Omental fat pad (tissue), 3 donors: ENCODE measurements at regions not wholly inside any gene's neighbourhood (a gene's known extent, or its start where the extent isn't known, plus 50 kb on each side); places are given as distances from the start of the nearest gene placed in this dataset.

Source experiments
- ATAC-seq: fragments of 150-250 bp; one replicate; pipeline ENCODE4 v1.9.1; 2016; ENCODE audit warnings: mild to moderate bottlenecking, moderate library complexity; ENCODE audit not compliant: low FRiP score
- DNase-seq: peaks from one replicate; pipeline ENCODE4 v3.0.0-alpha.2; 2019; ENCODE audit warnings: low spot score
- TF ChIP-seq, protein P1 (sequence below), 3 donors: fragments of 450-650 bp; IDR thresholded peaks; one replicate each; pipeline ENCODE4 v1.5.1; 2016 to 2017; ENCODE audit warnings: antibody characterized with exemption in 3 of 3, mild to moderate bottlenecking in 3 of 3, moderate library complexity in 2 of 3

DNA sequence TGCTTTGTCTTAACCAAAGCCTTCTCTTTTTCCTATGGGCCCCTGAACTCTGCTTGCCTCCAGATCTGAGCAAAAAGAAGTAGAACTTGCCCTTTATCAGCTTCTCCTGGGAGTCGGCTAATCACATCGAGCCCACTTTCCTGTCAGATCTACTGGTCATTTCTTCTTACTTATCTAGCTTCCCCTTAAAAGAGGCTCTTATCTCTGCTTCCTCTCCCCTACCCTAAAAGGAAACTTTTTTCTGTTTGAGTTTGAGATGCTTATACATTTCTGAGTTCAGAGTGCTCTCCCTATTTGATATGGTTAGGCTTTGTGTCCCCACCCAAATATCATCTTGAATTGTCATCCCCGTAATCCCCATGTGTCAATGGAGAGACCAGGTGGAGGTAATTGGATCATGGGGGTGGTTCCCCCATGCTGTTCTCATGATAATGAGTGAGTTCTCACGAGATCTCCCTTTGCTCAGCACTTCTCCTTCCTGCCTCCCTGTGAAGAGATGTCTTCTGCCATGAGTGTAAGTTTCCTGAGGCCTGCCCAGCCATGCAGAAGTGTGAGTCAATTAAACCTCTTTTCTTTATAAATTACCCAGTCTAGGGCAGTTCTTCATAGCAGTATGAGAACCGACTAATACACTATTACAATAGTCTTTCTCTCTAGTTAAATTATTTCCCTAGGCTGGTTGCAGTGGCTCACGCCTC lies 114.7 kb upstream of the AMN1 start:
- DNase-seq (no peak), ATAC-seq (no peak)
- TF ChIP-seq, protein P1, sequence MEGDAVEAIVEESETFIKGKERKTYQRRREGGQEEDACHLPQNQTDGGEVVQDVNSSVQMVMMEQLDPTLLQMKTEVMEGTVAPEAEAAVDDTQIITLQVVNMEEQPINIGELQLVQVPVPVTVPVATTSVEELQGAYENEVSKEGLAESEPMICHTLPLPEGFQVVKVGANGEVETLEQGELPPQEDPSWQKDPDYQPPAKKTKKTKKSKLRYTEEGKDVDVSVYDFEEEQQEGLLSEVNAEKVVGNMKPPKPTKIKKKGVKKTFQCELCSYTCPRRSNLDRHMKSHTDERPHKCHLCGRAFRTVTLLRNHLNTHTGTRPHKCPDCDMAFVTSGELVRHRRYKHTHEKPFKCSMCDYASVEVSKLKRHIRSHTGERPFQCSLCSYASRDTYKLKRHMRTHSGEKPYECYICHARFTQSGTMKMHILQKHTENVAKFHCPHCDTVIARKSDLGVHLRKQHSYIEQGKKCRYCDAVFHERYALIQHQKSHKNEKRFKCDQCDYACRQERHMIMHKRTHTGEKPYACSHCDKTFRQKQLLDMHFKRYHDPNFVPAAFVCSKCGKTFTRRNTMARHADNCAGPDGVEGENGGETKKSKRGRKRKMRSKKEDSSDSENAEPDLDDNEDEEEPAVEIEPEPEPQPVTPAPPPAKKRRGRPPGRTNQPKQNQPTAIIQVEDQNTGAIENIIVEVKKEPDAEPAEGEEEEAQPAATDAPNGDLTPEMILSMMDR (IDR thresholded peaks at IDR 0.05), result no peak

DNA sequence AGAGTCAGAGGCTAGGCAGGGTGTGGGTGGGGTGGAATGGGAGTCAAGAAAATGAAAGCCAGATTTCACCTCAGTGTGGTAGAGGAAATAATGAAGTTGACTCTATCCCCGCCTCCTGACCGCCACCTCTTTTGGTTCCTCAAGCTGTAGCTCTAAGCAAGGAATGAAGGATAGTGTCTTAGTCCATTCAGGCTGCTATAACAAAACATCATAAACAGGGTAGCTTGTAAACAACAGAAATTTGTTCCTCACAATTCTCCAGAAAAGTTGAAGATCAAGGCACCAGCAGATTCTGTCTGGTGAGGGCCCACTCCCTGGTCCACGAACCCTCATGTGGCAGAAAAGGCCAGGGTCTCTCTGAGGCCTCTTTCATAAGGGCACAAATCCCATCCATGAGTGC lies 109.1 kb upstream of the AMN1 start:
- ATAC-seq (no peak), DNase-seq (no peak)
- TF ChIP-seq, protein P1 (IDR thresholded peaks at IDR 0.05), result no peak

DNA sequence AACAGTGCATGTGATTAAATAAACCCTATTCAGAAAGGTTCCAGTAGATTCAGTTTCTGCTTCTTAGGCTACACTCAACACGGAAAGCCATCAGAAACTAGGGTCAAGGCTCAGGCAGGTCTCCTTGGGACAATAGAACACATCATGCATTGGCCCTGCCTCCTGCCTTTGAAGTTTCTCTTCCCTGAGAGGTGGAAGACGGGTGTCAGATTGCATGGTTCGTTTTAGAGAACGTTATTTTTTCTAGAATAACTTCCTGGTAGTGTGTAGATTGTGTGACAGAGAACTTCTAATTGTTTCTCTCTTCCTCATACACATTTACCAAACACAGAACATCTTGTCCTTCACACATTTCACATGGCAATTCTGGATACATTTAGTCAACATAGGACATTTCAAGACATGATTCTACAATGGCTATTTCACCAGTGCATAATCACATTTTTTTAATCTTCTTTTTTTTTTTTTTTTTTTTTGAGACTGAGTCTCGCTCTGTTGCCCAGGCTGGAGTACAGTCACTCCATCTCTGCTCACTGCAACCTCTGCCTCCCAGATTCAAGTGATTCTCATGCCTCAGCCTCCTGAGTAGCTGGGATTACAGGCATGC lies 106.6 kb upstream of the AMN1 start:
- no peak for DNase-seq
- no peak for ATAC-seq
- TF ChIP-seq, protein P1 (IDR thresholded peaks at IDR 0.05), result no peak

DNA sequence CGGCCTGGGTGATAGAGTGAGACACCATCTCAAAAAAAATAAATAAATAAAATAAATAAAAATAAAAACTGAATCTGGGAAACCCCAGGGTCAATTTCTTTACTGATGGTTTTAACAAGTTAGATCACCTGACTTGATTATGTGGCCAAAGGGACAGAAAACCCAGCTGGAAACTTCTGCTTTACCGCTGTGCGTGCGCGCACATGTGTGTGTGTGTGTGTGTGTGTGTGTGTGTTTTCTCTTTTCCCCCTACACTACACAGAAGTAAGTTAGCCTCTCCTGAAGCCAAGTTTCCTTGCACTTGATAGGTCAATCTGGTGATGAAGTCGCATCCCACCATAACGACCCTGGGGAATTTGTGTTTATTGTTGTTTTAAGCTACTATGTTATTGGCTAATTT lies 105.3 kb upstream of the AMN1 start:
- TF ChIP-seq, protein P1 (IDR thresholded peaks at IDR 0.05), result no peak
- DNase-seq (no peak), ATAC-seq (no peak)

DNA sequence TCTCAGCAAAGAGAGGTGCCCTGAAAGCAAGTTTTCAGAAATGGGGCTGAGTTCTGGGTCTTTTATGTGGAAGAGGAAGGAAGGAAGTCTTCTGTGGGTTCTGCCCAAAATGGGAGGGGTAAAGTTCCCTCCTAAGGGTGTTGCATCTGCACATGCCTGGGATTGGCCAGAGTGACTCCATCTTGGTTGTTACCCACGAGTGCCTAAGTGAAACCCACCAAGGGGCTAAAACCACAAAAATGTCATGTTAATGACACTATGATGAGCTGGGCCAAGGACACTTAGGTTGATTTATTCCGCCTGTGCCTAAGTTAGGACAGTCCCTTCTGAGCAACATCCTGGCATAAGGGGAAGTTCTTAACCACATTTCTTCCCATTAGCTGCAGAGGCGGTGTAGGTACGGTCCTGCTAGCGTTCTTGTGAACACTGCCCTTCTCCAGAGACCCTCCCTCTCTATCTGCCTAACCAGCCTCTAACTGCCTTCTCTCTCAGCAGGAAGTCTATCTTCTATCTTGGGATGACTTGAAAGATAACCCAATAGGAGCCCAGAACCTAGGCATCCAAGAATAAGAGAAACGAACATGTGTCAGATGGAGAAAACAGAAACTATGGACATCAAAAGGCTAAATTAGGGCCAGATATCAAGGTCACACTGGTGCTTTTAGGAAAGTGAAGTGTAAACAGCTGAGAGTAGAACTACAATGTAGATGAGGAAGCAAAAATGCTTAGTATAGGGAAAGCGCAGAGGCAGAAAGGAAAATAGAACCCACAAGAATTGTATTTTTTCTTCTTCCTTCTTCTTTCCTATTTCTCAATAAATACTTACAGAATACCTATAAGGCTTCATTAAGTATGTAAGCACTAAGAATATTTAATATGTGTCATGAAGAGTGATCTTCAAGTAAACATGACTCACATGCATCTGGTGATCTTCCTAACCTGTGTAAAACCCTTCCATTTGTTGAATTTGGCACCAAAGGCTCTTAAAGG lies 104.2 kb upstream of the AMN1 start:
- TF ChIP-seq, protein P1 (IDR thresholded peaks at IDR 0.05), result no peak
- ATAC-seq (no peak), DNase-seq (no peak)

DNA sequence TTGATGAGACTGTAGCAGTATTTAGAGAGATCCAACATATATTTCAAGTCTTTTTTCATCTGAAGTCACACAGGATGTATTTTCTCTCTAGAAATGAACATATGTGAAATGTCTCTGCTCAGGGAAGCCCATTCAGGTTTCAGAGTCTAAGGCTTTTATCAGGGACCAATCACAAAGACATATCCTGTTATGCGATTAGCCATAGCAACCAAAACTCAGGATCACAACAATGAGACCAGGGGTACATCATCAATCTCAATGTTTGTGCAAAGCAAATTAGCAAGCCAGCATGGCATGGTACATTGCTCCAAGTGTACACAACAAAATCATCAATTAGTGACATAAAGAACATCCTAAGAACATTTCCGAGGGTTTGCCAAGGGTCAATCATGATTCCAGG lies 99.2 kb upstream of the AMN1 start:
- DNase-seq (no peak), ATAC-seq (no peak)
- TF ChIP-seq, protein P1 (IDR thresholded peaks at IDR 0.05), result no peak
